ENCODE measurements at regions not wholly inside any gene's neighbourhood (a gene's known extent, or its start where the extent isn't known, plus 50 kb on each side); places are given as distances from the start of the nearest gene placed in this dataset.

DNA sequence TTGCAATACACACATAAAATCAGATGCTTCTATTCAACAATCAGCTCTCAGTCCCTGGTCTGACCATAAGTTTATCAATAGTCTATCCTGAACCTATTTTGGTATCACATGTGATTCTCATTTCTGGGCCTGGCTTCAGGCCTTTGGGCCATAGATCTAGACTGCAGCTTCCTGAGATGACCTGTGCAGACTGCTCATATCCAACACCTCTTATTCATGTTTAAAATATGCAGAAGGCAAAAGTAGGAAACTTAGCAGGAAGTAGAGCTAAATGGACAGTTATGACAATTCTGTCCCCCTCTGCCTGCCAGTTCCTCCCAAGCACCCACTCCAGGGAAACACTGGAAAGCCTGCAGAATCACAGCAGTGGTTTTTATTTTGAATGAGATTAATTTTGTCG, 53.3 kb downstream of the C7orf25 start:
- Histone ChIP-seq H3K4me1 (ENCODE audit: low read length) (no peaks in the 10 kb centered on the region), H3K36me3 (replicated peaks; ENCODE audit: low read depth, low read length) (no peaks in the 10 kb centered on the region), H3K4me2 (ENCODE audit: low read length) (no peak overlapping the region), H3K9me3 (ENCODE audit: insufficient read depth, low read length) (no peaks in the 10 kb centered on the region), H2AFZ (ENCODE audit: low read depth, low read length) (no peak overlapping the region), H3K9ac (ENCODE audit: low read length) (no peak overlapping the region), H4K20me1 (ENCODE audit: insufficient read depth, low read length) (no peaks in the 10 kb centered on the region), H3K4me3 (ENCODE audit: low read length) (no peak overlapping the region), H3K79me2 (ENCODE audit: low read length) (no peaks in the 10 kb centered on the region), H3K27me3 (ENCODE audit: low read depth, low read length) (no peaks in the 10 kb centered on the region), H3K27ac (ENCODE audit: low read length) (no peak overlapping the region)
- no peak for TF ChIP-seq EZH2phosphoT487 (IDR thresholded peaks at IDR 0.05; ENCODE audit: low read depth)
- TF ChIP-seq, protein P1, sequence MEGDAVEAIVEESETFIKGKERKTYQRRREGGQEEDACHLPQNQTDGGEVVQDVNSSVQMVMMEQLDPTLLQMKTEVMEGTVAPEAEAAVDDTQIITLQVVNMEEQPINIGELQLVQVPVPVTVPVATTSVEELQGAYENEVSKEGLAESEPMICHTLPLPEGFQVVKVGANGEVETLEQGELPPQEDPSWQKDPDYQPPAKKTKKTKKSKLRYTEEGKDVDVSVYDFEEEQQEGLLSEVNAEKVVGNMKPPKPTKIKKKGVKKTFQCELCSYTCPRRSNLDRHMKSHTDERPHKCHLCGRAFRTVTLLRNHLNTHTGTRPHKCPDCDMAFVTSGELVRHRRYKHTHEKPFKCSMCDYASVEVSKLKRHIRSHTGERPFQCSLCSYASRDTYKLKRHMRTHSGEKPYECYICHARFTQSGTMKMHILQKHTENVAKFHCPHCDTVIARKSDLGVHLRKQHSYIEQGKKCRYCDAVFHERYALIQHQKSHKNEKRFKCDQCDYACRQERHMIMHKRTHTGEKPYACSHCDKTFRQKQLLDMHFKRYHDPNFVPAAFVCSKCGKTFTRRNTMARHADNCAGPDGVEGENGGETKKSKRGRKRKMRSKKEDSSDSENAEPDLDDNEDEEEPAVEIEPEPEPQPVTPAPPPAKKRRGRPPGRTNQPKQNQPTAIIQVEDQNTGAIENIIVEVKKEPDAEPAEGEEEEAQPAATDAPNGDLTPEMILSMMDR (IDR thresholded peaks at IDR 0.05; ENCODE audit: low read depth, low read length) = no peak

DNA sequence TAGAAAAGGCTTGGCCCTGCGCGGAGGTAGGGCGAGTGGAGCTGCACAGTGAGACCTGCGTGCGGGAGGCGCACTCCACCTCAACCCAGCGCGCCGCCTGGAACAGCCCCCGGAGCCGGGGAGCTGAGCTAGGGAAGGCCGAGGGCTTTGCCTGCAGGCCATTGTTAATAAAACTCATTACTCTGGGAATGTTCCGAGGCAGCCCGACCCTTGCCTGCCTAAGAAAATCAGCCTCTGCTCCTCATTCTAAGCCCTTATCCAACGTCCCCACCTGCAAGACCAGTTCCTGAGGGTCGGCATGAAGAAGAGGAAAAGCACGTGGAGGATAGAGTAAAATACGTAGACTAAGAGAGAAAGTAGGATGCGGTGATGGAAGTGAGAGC, 55.3 kb downstream of the C7orf25 start:
- TF ChIP-seq, protein P1 (IDR thresholded peaks at IDR 0.05; ENCODE audit: low read depth, low read length) = no peak
- no peak for TF ChIP-seq EZH2phosphoT487 (IDR thresholded peaks at IDR 0.05; ENCODE audit: low read depth)
- Histone ChIP-seq H4K20me1 (ENCODE audit: insufficient read depth, low read length) (no peaks in the 10 kb centered on the region), H3K4me2 (ENCODE audit: low read length) (no peak overlapping the region), H3K36me3 (replicated peaks; ENCODE audit: low read depth, low read length) (no peaks in the 10 kb centered on the region), H3K79me2 (ENCODE audit: low read length) (no peaks in the 10 kb centered on the region), H3K4me3 (ENCODE audit: low read length) (no peak overlapping the region), H3K27me3 (ENCODE audit: low read depth, low read length) (peaks cover 7% of the 10 kb centered on the region; the same call in 1 of the 2 replicates), H3K4me1 (ENCODE audit: low read length) (no peaks in the 10 kb centered on the region), H3K9me3 (ENCODE audit: insufficient read depth, low read length) (no peaks in the 10 kb centered on the region), H3K9ac (ENCODE audit: low read length) (no peak overlapping the region), H2AFZ (ENCODE audit: low read depth, low read length) (no peak overlapping the region), H3K27ac (ENCODE audit: low read length) (no peak overlapping the region)

DNA sequence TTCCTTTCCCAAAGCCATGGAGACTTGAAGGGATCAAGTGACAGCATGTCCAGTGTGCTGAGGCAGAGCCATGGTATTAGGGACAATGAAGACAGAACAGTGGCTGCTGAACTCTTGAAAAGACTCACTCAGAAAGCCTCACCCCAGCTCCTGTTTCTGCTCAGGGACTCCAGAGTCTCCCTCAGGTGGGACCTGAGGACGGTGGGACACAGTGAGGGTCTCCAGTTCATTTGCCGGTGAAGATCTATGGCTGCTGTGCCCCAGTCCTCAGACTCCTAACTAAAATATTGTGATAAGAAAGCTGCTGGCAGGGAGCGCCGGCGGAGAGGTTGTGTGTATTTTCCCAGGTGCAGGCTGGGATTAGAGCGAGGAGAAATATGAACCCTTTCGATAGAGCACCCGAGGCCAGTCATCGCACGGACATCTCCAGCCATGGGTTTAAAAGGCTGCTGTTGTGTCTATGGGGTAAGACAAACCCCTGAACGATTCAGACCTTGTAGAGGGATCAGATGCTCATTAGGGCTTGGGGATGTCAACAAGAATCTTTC, 57.2 kb downstream of the C7orf25 start:
- H3K79me2 ChIP-seq (ENCODE audit: low read length) = no peaks in the 10 kb centered on the region
- no peaks in the 10 kb centered on the region for H3K4me1 ChIP-seq (ENCODE audit: low read length)
- no peaks in the 10 kb centered on the region for H4K20me1 ChIP-seq (ENCODE audit: insufficient read depth, low read length)
- peaks cover 17% of the 10 kb centered on the region; the same call in 1 of the 2 replicates for H3K27me3 ChIP-seq (ENCODE audit: low read depth, low read length)
- H3K4me2 ChIP-seq (ENCODE audit: low read length) = no peak overlapping the region
- H3K9ac ChIP-seq (ENCODE audit: low read length) = no peak overlapping the region
- H3K36me3 ChIP-seq (replicated peaks; ENCODE audit: low read depth, low read length) = no peaks in the 10 kb centered on the region
- TF ChIP-seq EZH2phosphoT487 (IDR thresholded peaks at IDR 0.05; ENCODE audit: low read depth) = no peak
- TF ChIP-seq, protein P1 (IDR thresholded peaks at IDR 0.05; ENCODE audit: low read depth, low read length) = no peak
- H3K9me3 ChIP-seq (ENCODE audit: insufficient read depth, low read length) = no peaks in the 10 kb centered on the region
- H3K27ac ChIP-seq (ENCODE audit: low read length) = no peak overlapping the region
- H3K4me3 ChIP-seq (ENCODE audit: low read length) = no peak overlapping the region
- no peak overlapping the region for H2AFZ ChIP-seq (ENCODE audit: low read depth, low read length)

DNA sequence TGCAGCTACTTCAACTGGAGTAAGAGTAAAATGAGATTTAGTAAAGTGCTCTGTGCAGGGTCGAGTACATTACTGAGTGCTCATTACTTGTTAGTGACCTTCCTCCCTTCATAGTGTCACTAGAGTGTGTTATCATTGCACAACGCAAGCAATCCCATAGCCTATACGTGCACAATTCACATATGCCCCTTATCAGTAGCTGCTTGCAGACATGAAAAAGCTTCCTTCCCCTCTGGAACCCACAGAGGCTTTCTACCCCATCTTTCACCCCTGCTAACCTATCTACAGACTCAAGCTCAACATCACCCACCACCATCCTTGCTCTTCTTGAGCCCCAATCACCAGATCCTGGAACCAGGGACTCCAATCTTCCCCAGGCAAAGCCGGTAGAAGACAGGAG, 59.3 kb downstream of the C7orf25 start:
- no peak overlapping the region for H3K4me2 ChIP-seq (ENCODE audit: low read length)
- no peak for TF ChIP-seq EZH2phosphoT487 (IDR thresholded peaks at IDR 0.05; ENCODE audit: low read depth)
- H3K36me3 ChIP-seq (replicated peaks; ENCODE audit: low read depth, low read length) = no peaks in the 10 kb centered on the region
- no peaks in the 10 kb centered on the region for H3K79me2 ChIP-seq (ENCODE audit: low read length)
- H3K9ac ChIP-seq (ENCODE audit: low read length) = no peak overlapping the region
- H3K27ac ChIP-seq (ENCODE audit: low read length) = no peak overlapping the region
- H4K20me1 ChIP-seq (ENCODE audit: insufficient read depth, low read length) = no peaks in the 10 kb centered on the region
- H3K9me3 ChIP-seq (ENCODE audit: insufficient read depth, low read length) = no peaks in the 10 kb centered on the region
- H2AFZ ChIP-seq (ENCODE audit: low read depth, low read length) = no peak overlapping the region
- no peak overlapping the region for H3K4me3 ChIP-seq (ENCODE audit: low read length)
- H3K27me3 ChIP-seq (ENCODE audit: low read depth, low read length) = peaks cover 17% of the 10 kb centered on the region; the same call in 1 of the 2 replicates
- no peaks in the 10 kb centered on the region for H3K4me1 ChIP-seq (ENCODE audit: low read length)
